Activated naive CD8-positive, alpha-beta T cell (primary cell): ENCODE measurements at regions not wholly inside any gene's neighbourhood (a gene's known extent, or its start where the extent isn't known, plus 50 kb on each side); places are given as distances from the start of the nearest gene placed in this dataset.

Experiments used
- H3K27ac Mint-ChIP-seq: one replicate; pipeline ENCODE4 v1.8.0; 2021; ENCODE audit warnings: mixed read lengths
- H3K27me3 Mint-ChIP-seq: one replicate; pipeline ENCODE4 v1.8.0; 2021; ENCODE audit warnings: mixed read lengths
- H3K36me3 Mint-ChIP-seq: one replicate; pipeline ENCODE4 v1.8.0; 2021; ENCODE audit warnings: mixed read lengths
- H3K4me1 Mint-ChIP-seq: one replicate; pipeline ENCODE4 v1.8.0; 2021; ENCODE audit warnings: low read depth, mixed read lengths
- H3K4me3 Mint-ChIP-seq: one replicate; pipeline ENCODE4 v1.8.0; 2021; ENCODE audit warnings: mild to moderate bottlenecking, mixed read lengths
- H3K9me3 Mint-ChIP-seq: one replicate; pipeline ENCODE4 v1.8.0; 2021; ENCODE audit warnings: low read depth, mixed read lengths

GRCh38 chr1:209405183-209405814 lies 178.2 kb upstream of the CAMK1G start:
- H3K4me3 Mint-ChIP-seq = no peak overlapping the region
- H3K9me3 Mint-ChIP-seq = peaks cover 4% of the 10 kb centered on the region
- H3K36me3 Mint-ChIP-seq = no peaks in the 10 kb centered on the region
- no peaks in the 10 kb centered on the region for H3K4me1 Mint-ChIP-seq
- H3K27ac Mint-ChIP-seq = no peak overlapping the region
- H3K27me3 Mint-ChIP-seq = peaks cover 10% of the 10 kb centered on the region

- H3K4me1 Mint-ChIP-seq = no peaks in the 10 kb centered on the region
- H3K4me3 Mint-ChIP-seq = no peak overlapping the region
- H3K27ac Mint-ChIP-seq = no peak overlapping the region
- peaks cover 10% of the 10 kb centered on the region for H3K27me3 Mint-ChIP-seq
- H3K36me3 Mint-ChIP-seq = no peaks in the 10 kb centered on the region
- peaks cover 4% of the 10 kb centered on the region for H3K9me3 Mint-ChIP-seq
Measured at GRCh38 chr1:209406168-209406567, 177.3 kb upstream of the CAMK1G start.

GRCh38 chr1:209406595-209406994 lies 176.9 kb upstream of the CAMK1G start:
- H3K27ac Mint-ChIP-seq = no peak overlapping the region
- H3K4me3 Mint-ChIP-seq = no peak overlapping the region
- H3K27me3 Mint-ChIP-seq = peaks cover 12% of the 10 kb centered on the region
- peaks cover 4% of the 10 kb centered on the region for H3K9me3 Mint-ChIP-seq
- H3K36me3 Mint-ChIP-seq = no peaks in the 10 kb centered on the region
- H3K4me1 Mint-ChIP-seq = no peaks in the 10 kb centered on the region

- Mint-ChIP-seq H3K9me3 (peaks cover 4% of the 10 kb centered on the region), H3K4me1 (no peaks in the 10 kb centered on the region), H3K4me3 (no peak overlapping the region), H3K36me3 (no peaks in the 10 kb centered on the region), H3K27ac (no peak overlapping the region), H3K27me3 (peaks cover 25% of the 10 kb centered on the region)
Measured at GRCh38 chr1:209409780-209410179, 173.7 kb upstream of the CAMK1G start.

- no peak overlapping the region for H3K27ac Mint-ChIP-seq
- H3K4me3 Mint-ChIP-seq = no peak overlapping the region
- no peaks in the 10 kb centered on the region for H3K4me1 Mint-ChIP-seq
- peaks cover 4% of the 10 kb centered on the region for H3K9me3 Mint-ChIP-seq
- H3K27me3 Mint-ChIP-seq = peaks cover 25% of the 10 kb centered on the region
- no peaks in the 10 kb centered on the region for H3K36me3 Mint-ChIP-seq
Measured at GRCh38 chr1:209411491-209411929, 172.0 kb upstream of the CAMK1G start.

GRCh38 chr1:209412036-209412435 lies 171.5 kb upstream of the CAMK1G start:
- Mint-ChIP-seq H3K36me3 (no peaks in the 10 kb centered on the region), H3K9me3 (peaks cover 4% of the 10 kb centered on the region), H3K4me3 (no peak overlapping the region), H3K27ac (no peak overlapping the region), H3K4me1 (no peaks in the 10 kb centered on the region), H3K27me3 (peaks cover 25% of the 10 kb centered on the region)

- Mint-ChIP-seq H3K27ac (no peak overlapping the region), H3K36me3 (no peaks in the 10 kb centered on the region), H3K27me3 (peaks cover 24% of the 10 kb centered on the region)
Measured at GRCh38 chr1:209412566-209412965, 170.9 kb upstream of the CAMK1G start.

GRCh38 chr1:209413062-209413461 lies 170.5 kb upstream of the CAMK1G start:
- H3K27ac Mint-ChIP-seq = no peak overlapping the region
- peaks cover 21% of the 10 kb centered on the region for H3K27me3 Mint-ChIP-seq
- no peak overlapping the region for H3K4me3 Mint-ChIP-seq
- H3K36me3 Mint-ChIP-seq = no peaks in the 10 kb centered on the region
- H3K9me3 Mint-ChIP-seq = no peaks in the 10 kb centered on the region
- no peaks in the 10 kb centered on the region for H3K4me1 Mint-ChIP-seq

More at GRCh38 chr1:209412566-209412965, 170.9 kb upstream of the CAMK1G start:
- no peak overlapping the region for H3K4me3 Mint-ChIP-seq
- no peaks in the 10 kb centered on the region for H3K4me1 Mint-ChIP-seq
- peaks cover 3% of the 10 kb centered on the region for H3K9me3 Mint-ChIP-seq

GRCh38 chr1:209414803-209415329 lies 168.6 kb upstream of the CAMK1G start:
- Mint-ChIP-seq H3K9me3 (no peaks in the 10 kb centered on the region), H3K4me1 (no peaks in the 10 kb centered on the region)

GRCh38 chr1:209416039-209416438 lies 167.5 kb upstream of the CAMK1G start:
- Mint-ChIP-seq H3K36me3 (no peaks in the 10 kb centered on the region), H3K27ac (no peak overlapping the region), H3K4me1 (no peaks in the 10 kb centered on the region), H3K4me3 (no peak overlapping the region), H3K9me3 (no peaks in the 10 kb centered on the region), H3K27me3 (peaks cover 15% of the 10 kb centered on the region)

More at GRCh38 chr1:209414803-209415329, 168.6 kb upstream of the CAMK1G start:
- H3K27me3 Mint-ChIP-seq = peaks cover 15% of the 10 kb centered on the region
- no peaks in the 10 kb centered on the region for H3K36me3 Mint-ChIP-seq
- no peak overlapping the region for H3K4me3 Mint-ChIP-seq
- H3K27ac Mint-ChIP-seq = no peak overlapping the region

- Mint-ChIP-seq H3K36me3 (no peaks in the 10 kb centered on the region), H3K4me3 (no peak overlapping the region), H3K27ac (no peak overlapping the region), H3K27me3 (peaks cover 13% of the 10 kb centered on the region), H3K4me1 (no peaks in the 10 kb centered on the region), H3K9me3 (no peaks in the 10 kb centered on the region)
Measured at GRCh38 chr1:209416716-209417115, 166.8 kb upstream of the CAMK1G start.

- H3K27ac Mint-ChIP-seq = no peak overlapping the region
- peaks cover 9% of the 10 kb centered on the region for H3K27me3 Mint-ChIP-seq
- H3K4me1 Mint-ChIP-seq = no peaks in the 10 kb centered on the region
- no peak overlapping the region for H3K4me3 Mint-ChIP-seq
- H3K36me3 Mint-ChIP-seq = no peaks in the 10 kb centered on the region
- no peaks in the 10 kb centered on the region for H3K9me3 Mint-ChIP-seq
Measured at GRCh38 chr1:209417761-209418160, 165.8 kb upstream of the CAMK1G start.

- Mint-ChIP-seq H3K9me3 (no peaks in the 10 kb centered on the region), H3K27ac (no peak overlapping the region), H3K36me3 (no peaks in the 10 kb centered on the region), H3K4me3 (no peak overlapping the region), H3K27me3 (peaks cover 9% of the 10 kb centered on the region), H3K4me1 (no peaks in the 10 kb centered on the region)
Measured at GRCh38 chr1:209420276-209420675, 163.2 kb upstream of the CAMK1G start.

GRCh38 chr1:209421186-209421585 lies 162.3 kb upstream of the CAMK1G start:
- H3K4me3 Mint-ChIP-seq = no peak overlapping the region
- H3K4me1 Mint-ChIP-seq = no peaks in the 10 kb centered on the region
- peaks cover 15% of the 10 kb centered on the region for H3K27me3 Mint-ChIP-seq
- no peak overlapping the region for H3K27ac Mint-ChIP-seq
- no peaks in the 10 kb centered on the region for H3K36me3 Mint-ChIP-seq
- no peaks in the 10 kb centered on the region for H3K9me3 Mint-ChIP-seq

- no peaks in the 10 kb centered on the region for H3K9me3 Mint-ChIP-seq
- H3K27ac Mint-ChIP-seq = no peak overlapping the region
- no peak overlapping the region for H3K4me3 Mint-ChIP-seq
- peaks cover 17% of the 10 kb centered on the region for H3K27me3 Mint-ChIP-seq
- H3K4me1 Mint-ChIP-seq = no peaks in the 10 kb centered on the region
- no peaks in the 10 kb centered on the region for H3K36me3 Mint-ChIP-seq
Measured at GRCh38 chr1:209421978-209422680, 161.4 kb upstream of the CAMK1G start.
